PC-9 (cell line): ENCODE measurements at regions not wholly inside any gene's neighbourhood (a gene's known extent, or its start where the extent isn't known, plus 50 kb on each side); places are given as distances from the start of the nearest gene placed in this dataset.

Source experiments
- CTCF ChIP-seq: fragments of 200-600 bp; sonication (generic); conservative IDR thresholded peaks from 2 replicates; pipeline ENCODE4 v1.6.1; 2017; ENCODE audit warnings: mixed run types, antibody characterized with exemption, mild to moderate bottlenecking, moderate library complexity
- EZH2 ChIP-seq: fragments of 200-600 bp; sonication (generic); IDR thresholded peaks from 2 replicates; pipeline ENCODE4 v1.8.0; 2017; ENCODE audit warnings: antibody characterized with exemption, low read depth

GRCh38 chr5:6187501-6187900, 190.8 kb downstream of the MED10 start:
- TF ChIP-seq EZH2 (no peak), CTCF (no peak)
